PC-9 (cell line): ENCODE measurements at regions not wholly inside any gene's neighbourhood (a gene's known extent, or its start where the extent isn't known, plus 50 kb on each side); places are given as distances from the start of the nearest gene placed in this dataset.

ENCODE experiments used
- BruUV-seq: library from RNA; stranded (reverse); fragments of 400-500 nt; replicated peaks from 2 replicates; lab custom pipeline; 2021; lab: Mats Ljungman, UMichigan
- CTCF ChIA-PET: fragments of 300-600 bp; sonication (Branson Sonifier 250); formaldehyde crosslinking; loops from one replicate; lab custom pipeline; 2022; ENCODE audit warnings: antibody characterized with exemption; lab: Charles Lee
- POLR2A ChIA-PET: fragments of 300-600 bp; sonication (Branson Sonifier 250); formaldehyde crosslinking; loops from one replicate; lab custom pipeline; 2022; ENCODE audit warnings: antibody characterized with exemption; ENCODE audit not compliant: unreplicated experiment; lab: Charles Lee
- DNase-seq, 2 experiments: peaks; one replicate each; pipeline versions ENCODE4 v3.0.0 to v3.0.0-alpha.2; 2015 to 2022; ENCODE audit warnings: mixed read lengths in 1 of 2
- H2AFZ ChIP-seq: fragments of 200-600 bp; sonication (generic); 2 replicates; pipeline ENCODE4 v1.8.1; 2017; ENCODE audit warnings: antibody characterized with exemption
- H3F3A ChIP-seq: fragments of 200-600 bp; sonication (generic); 2 replicates; pipeline ENCODE4 v1.8.1; 2017; ENCODE audit warnings: antibody characterized with exemption, mild to moderate bottlenecking, low read depth; ENCODE audit not compliant: insufficient read depth
- H3K27ac ChIP-seq: fragments of 200-600 bp; sonication (generic); 2 replicates; pipeline ENCODE4 v1.6.1; 2016; ENCODE audit warnings: mixed run types
- H3K27me3 ChIP-seq: fragments of 200-600 bp; sonication (generic); 2 replicates; pipeline ENCODE4 v1.6.1; 2016; ENCODE audit warnings: low read depth, mixed run types; ENCODE audit not compliant: insufficient read depth
- H3K36me3 ChIP-seq: fragments of 200-600 bp; sonication (generic); 2 replicates; pipeline ENCODE4 v1.6.1; 2016; ENCODE audit warnings: low read depth, mixed run types
- H3K4me1 ChIP-seq: fragments of 200-600 bp; sonication (generic); replicated peaks from 2 replicates; pipeline ENCODE4 v1.6.1; 2016; ENCODE audit warnings: mixed run types; ENCODE audit not compliant: insufficient read depth
- H3K4me2 ChIP-seq: fragments of 200-600 bp; sonication (generic); 2 replicates; pipeline ENCODE4 v1.6.1; 2017; ENCODE audit warnings: mixed run types
- H3K4me3 ChIP-seq: fragments of 200-600 bp; sonication (generic); 2 replicates; pipeline ENCODE4 v1.6.1; 2016; ENCODE audit warnings: mixed run types
- H3K79me2 ChIP-seq: fragments of 200-600 bp; sonication (generic); 2 replicates; pipeline ENCODE4 v1.6.1; 2017; ENCODE audit warnings: low read depth, mixed run types
- H3K9me2 ChIP-seq: fragments of 200-600 bp; sonication (generic); 2 replicates; pipeline ENCODE4 v1.8.1; 2017; ENCODE audit warnings: mild to moderate bottlenecking; ENCODE audit not compliant: insufficient read depth
- H3K9me3 ChIP-seq: fragments of 200-600 bp; sonication (generic); 2 replicates; pipeline ENCODE4 v1.8.1; 2016; ENCODE audit warnings: low read depth; ENCODE audit not compliant: insufficient read depth
- H4K20me1 ChIP-seq: fragments of 200-600 bp; sonication (generic); 2 replicates; pipeline ENCODE4 v1.8.1; 2017; ENCODE audit not compliant: insufficient read depth
- EZH2 ChIP-seq: fragments of 200-600 bp; sonication (generic); IDR thresholded peaks from 2 replicates; pipeline ENCODE4 v1.8.0; 2017; ENCODE audit warnings: antibody characterized with exemption, low read depth
- intact Hi-C: fragments of 100-400 bp; cut with micrococcal nuclease; formaldehyde crosslinking; loops from one replicate; pipeline ENCODE4 v1.10.0; 2022; ENCODE audit not compliant: unreplicated experiment
- TF ChIP-seq, protein P1 (sequence below): fragments of 200-600 bp; sonication (generic); conservative IDR thresholded peaks from 2 replicates; pipeline ENCODE4 v1.6.1; 2017; ENCODE audit warnings: mixed run types, antibody characterized with exemption, mild to moderate bottlenecking, moderate library complexity

DNA sequence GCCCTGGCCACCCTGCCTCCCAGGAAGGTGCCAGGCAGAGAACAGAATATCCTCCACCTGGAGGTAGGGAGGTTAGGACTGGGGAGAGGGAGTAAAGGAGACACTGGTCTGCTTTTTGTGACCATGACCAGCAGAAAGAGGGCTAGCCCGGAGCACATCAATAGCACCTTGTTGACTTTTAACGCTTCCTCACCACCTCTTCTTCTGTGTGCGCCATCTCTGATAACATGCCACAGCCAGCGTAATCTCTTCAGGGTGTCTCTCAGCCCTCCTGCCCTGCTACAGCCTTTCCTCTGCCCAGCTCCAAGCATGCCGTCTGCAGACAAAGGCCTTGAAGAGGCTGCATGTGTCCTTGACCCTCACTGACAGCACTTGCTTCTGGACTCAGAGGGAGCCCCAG is 50.9 kb upstream of the GJA5 start:
- intact Hi-C loops, result no loop called here
- no peaks in the 10 kb centered on the region for H3K36me3 ChIP-seq
- H3K4me1 ChIP-seq, result peaks cover 14% of the 10 kb centered on the region
- no peaks in the 10 kb centered on the region; the same call in 1 of the 2 replicates for H3K9me3 ChIP-seq
- H3K9me2 ChIP-seq, result no peaks in the 10 kb centered on the region
- CTCF ChIA-PET, result no interaction called here
- H3K27ac ChIP-seq, result no peak overlapping the region
- H3K79me2 ChIP-seq, result no peaks in the 10 kb centered on the region
- no peaks in the 10 kb centered on the region for H4K20me1 ChIP-seq
- H3K4me2 ChIP-seq, result no peak overlapping the region
- no peaks in the 10 kb centered on the region for H3F3A ChIP-seq
- no peak overlapping the region for H2AFZ ChIP-seq
- no peak for TF ChIP-seq EZH2
- TF ChIP-seq, protein P1, sequence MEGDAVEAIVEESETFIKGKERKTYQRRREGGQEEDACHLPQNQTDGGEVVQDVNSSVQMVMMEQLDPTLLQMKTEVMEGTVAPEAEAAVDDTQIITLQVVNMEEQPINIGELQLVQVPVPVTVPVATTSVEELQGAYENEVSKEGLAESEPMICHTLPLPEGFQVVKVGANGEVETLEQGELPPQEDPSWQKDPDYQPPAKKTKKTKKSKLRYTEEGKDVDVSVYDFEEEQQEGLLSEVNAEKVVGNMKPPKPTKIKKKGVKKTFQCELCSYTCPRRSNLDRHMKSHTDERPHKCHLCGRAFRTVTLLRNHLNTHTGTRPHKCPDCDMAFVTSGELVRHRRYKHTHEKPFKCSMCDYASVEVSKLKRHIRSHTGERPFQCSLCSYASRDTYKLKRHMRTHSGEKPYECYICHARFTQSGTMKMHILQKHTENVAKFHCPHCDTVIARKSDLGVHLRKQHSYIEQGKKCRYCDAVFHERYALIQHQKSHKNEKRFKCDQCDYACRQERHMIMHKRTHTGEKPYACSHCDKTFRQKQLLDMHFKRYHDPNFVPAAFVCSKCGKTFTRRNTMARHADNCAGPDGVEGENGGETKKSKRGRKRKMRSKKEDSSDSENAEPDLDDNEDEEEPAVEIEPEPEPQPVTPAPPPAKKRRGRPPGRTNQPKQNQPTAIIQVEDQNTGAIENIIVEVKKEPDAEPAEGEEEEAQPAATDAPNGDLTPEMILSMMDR, result no peak
- no TSS peak for BruUV-seq
- DNase-seq, result no peak
- H3K27me3 ChIP-seq, result no peaks in the 10 kb centered on the region
- H3K4me3 ChIP-seq, result no peak overlapping the region
- POLR2A ChIA-PET, result no interaction called here

DNA sequence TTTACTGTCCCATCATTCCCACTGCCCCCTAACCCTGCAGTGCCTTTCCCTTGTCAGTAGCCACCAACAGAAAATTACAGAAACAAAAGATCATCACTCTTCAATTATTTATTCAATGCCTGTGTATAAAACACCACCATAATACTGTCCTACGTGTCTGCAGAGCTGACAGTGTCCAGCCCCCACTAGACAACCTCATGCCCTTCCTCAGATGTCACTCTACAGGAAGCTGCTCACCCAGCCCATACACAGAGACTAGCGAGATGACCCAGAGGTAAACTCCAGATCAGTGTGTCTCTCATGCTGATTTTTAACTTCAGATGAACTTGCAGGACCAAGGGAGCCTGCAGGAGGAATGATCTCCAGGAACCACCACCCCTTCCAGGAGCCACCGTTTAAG is 51.3 kb upstream of the GJA5 start:
- CTCF ChIA-PET, result no interaction called here
- no TSS peak for BruUV-seq

GRCh38 chr1:147812799-147813198 is 52.4 kb upstream of the GJA5 start:
- no peak overlapping the region for H3K27ac ChIP-seq
- CTCF ChIA-PET, result no interaction called here
- TF ChIP-seq, protein P1, result no peak
- TF ChIP-seq EZH2, result no peak
- no peaks in the 10 kb centered on the region; the same call in 1 of the 2 replicates for H3K9me3 ChIP-seq
- H3K4me1 ChIP-seq, result peaks cover 5% of the 10 kb centered on the region
- no peaks in the 10 kb centered on the region for H3K79me2 ChIP-seq
- no peaks in the 10 kb centered on the region for H4K20me1 ChIP-seq
- POLR2A ChIA-PET, result no interaction called here
- H3K36me3 ChIP-seq, result no peaks in the 10 kb centered on the region
- no peak for DNase-seq
- no peaks in the 10 kb centered on the region for H3K9me2 ChIP-seq
- no peak overlapping the region for H3K4me2 ChIP-seq
- H2AFZ ChIP-seq, result no peak overlapping the region
- H3K27me3 ChIP-seq, result no peaks in the 10 kb centered on the region
- H3F3A ChIP-seq, result no peaks in the 10 kb centered on the region
- BruUV-seq, result no TSS peak
- no peak overlapping the region for H3K4me3 ChIP-seq
- intact Hi-C loops, result no loop called here

More for the DNA sequence above, 51.3 kb upstream of the GJA5 start:
- Histone ChIP-seq H3K27me3 (no peaks in the 10 kb centered on the region), H3K79me2 (no peaks in the 10 kb centered on the region), H2AFZ (no peak overlapping the region), H3K27ac (no peak overlapping the region), H3K4me3 (no peak overlapping the region), H3K9me3 (no peaks in the 10 kb centered on the region; the same call in 1 of the 2 replicates), H3K9me2 (no peaks in the 10 kb centered on the region), H4K20me1 (no peaks in the 10 kb centered on the region), H3K4me2 (no peak overlapping the region), H3K4me1 (peaks cover 14% of the 10 kb centered on the region), H3F3A (no peaks in the 10 kb centered on the region), H3K36me3 (no peaks in the 10 kb centered on the region)
- DNase-seq, result no peak
- TF ChIP-seq EZH2, result no peak
- TF ChIP-seq, protein P1, result no peak
- intact Hi-C loops, result no loop called here
- POLR2A ChIA-PET, result no interaction called here
